Kidney epithelial cell (primary cell): ENCODE measurements at regions not wholly inside any gene's neighbourhood (a gene's known extent, or its start where the extent isn't known, plus 50 kb on each side); places are given as distances from the start of the nearest gene placed in this dataset.
"Not testable (repeated sequence)": the region's sequence is repeated elsewhere in the genome, so short reads cannot be mapped to it uniquely, and the experiment has no call there.

ENCODE experiments used
- DNase-seq: peaks from one replicate; pipeline ENCODE4 v3.0.0-alpha.2; 2010; ENCODE audit warnings: low read depth
- H3K27me3 ChIP-seq: 2 replicates; pipeline ENCODE4 v1.6.0; 2011; ENCODE audit warnings: low read length; ENCODE audit not compliant: control insufficient read depth, insufficient read depth
- H3K36me3 ChIP-seq: 2 replicates; pipeline ENCODE4 v1.5.1; 2011; ENCODE audit warnings: low read length; ENCODE audit not compliant: control insufficient read depth, insufficient read depth
- H3K4me3 ChIP-seq: 2 replicates; pipeline ENCODE4 v1.5.1; 2011; ENCODE audit warnings: low read depth, mild to moderate bottlenecking, control low read depth, low read length
- TF ChIP-seq, protein P1 (sequence below): IDR thresholded peaks from 2 replicates; pipeline ENCODE4 v1.5.1; 2011; ENCODE audit warnings: mild to moderate bottlenecking, moderate library complexity, low read length, control low read depth, inconsistent platforms; ENCODE audit not compliant: insufficient read depth, poor library complexity, severe bottlenecking

DNA sequence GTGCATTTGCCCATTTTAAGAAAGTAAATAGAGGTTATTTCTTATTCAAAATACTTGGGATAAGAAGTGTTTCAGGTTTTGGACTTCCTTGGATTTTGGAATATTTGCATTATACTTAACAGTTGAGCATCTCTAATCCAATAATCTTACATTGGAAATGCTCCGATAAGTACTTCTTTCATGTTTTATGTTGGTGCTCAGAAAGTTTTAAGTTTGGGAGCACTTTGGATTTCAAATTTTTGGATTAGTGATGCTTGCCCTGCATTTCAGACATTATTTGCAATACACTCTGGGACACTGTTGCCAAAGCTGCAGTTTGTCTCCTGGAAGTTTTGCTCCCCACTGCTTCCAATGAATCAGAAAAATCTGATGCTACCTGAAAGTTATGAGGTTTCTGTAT, 691.9 kb upstream of the SLITRK6 start:
- no peak for DNase-seq
- no peaks in the 10 kb centered on the region for H3K36me3 ChIP-seq
- TF ChIP-seq, protein P1, sequence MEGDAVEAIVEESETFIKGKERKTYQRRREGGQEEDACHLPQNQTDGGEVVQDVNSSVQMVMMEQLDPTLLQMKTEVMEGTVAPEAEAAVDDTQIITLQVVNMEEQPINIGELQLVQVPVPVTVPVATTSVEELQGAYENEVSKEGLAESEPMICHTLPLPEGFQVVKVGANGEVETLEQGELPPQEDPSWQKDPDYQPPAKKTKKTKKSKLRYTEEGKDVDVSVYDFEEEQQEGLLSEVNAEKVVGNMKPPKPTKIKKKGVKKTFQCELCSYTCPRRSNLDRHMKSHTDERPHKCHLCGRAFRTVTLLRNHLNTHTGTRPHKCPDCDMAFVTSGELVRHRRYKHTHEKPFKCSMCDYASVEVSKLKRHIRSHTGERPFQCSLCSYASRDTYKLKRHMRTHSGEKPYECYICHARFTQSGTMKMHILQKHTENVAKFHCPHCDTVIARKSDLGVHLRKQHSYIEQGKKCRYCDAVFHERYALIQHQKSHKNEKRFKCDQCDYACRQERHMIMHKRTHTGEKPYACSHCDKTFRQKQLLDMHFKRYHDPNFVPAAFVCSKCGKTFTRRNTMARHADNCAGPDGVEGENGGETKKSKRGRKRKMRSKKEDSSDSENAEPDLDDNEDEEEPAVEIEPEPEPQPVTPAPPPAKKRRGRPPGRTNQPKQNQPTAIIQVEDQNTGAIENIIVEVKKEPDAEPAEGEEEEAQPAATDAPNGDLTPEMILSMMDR = no peak
- no peak overlapping the region for H3K4me3 ChIP-seq
- H3K27me3 ChIP-seq = no peaks in the 10 kb centered on the region

DNA sequence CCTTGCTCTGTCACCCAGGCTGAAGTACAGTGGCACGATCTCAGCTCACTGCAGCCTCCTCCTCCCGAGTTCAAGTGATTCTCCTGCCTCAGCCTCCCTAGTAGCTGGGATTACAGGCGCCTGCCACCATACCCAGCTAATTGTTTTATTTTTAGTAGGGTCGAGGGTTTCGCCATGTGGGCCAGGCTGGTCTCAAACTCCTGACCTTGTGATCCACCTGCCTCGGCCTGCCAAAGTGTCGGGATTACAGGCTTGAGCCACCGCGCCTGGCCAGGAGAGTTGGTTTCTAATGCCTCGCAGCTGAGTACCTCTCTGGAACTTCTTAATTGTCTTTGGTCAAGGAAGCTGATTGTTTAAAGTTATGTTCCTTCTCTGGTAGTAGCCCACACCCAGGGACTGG, 702.7 kb upstream of the SLITRK6 start:
- H3K27me3 ChIP-seq, H3K4me3 ChIP-seq, H3K36me3 ChIP-seq, DNase-seq: not testable (repeated sequence)

DNA sequence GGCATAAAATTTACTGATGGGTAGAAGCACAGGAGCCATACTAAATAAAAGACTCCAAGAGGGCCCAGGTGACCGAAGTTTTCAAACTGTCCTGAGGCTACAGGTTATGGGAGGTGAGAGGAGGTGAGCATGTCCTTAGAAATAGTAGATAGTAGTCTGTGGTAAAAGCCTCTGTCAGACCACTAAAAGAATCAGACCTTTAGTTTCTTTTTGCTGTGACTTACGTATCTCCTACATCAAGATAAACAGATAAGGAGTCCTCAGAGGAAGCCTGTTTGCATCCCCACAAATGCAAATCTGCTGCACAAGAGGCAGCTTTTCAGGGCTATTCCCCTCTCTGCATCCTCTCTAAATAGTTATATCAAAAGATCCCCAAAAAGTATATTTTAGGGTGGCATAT, 711.6 kb upstream of the SLITRK6 start:
- TF ChIP-seq, protein P1 = no peak
- no peak for DNase-seq
- Histone ChIP-seq H3K4me3 (no peak overlapping the region), H3K27me3 (no peaks in the 10 kb centered on the region), H3K36me3 (no peaks in the 10 kb centered on the region)

DNA sequence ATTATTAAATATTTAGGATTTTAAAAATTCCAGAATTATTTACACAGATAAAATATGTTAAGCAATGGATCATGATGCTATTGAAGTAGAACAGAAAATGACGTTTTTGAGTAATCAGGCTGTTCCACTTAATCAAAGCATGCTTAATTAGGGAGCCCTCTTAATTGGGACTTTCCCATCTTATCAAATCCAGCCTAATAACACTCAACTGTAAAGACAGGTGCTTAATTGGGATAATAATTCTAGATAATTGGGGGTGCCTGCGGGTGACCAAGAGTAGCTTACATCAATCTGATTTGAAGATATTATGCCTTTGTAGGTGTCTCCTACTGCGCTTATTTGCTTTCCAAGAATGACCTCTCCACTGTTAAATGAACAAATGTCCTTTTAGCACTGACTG, 742.2 kb upstream of the SLITRK6 start:
- Histone ChIP-seq H3K4me3 (no peak overlapping the region), H3K27me3 (no peaks in the 10 kb centered on the region), H3K36me3 (no peaks in the 10 kb centered on the region)
- TF ChIP-seq, protein P1 = no peak
- DNase-seq = no peak

DNA sequence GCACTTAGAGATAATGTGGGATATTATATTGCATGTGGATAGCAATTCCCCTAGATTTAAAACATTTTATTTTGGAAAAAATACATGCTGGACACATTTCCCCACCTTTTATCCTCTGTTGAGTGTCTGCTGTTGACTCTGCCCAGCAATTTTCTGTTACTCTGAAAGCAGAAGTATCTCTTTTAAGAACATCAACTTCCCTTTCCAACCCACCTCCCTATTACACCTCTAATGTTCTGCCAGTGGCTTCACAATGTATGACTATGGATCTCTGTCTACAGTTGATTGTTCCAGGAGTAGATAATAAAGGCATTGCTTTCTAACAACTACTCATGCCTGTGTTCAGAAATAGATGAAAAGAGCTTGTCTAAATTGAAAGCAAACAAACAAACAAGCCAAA, 754.8 kb upstream of the SLITRK6 start:
- Histone ChIP-seq H3K36me3 (no peaks in the 10 kb centered on the region), H3K27me3 (no peaks in the 10 kb centered on the region), H3K4me3 (no peak overlapping the region)
- TF ChIP-seq, protein P1 = no peak
- DNase-seq = no peak

DNA sequence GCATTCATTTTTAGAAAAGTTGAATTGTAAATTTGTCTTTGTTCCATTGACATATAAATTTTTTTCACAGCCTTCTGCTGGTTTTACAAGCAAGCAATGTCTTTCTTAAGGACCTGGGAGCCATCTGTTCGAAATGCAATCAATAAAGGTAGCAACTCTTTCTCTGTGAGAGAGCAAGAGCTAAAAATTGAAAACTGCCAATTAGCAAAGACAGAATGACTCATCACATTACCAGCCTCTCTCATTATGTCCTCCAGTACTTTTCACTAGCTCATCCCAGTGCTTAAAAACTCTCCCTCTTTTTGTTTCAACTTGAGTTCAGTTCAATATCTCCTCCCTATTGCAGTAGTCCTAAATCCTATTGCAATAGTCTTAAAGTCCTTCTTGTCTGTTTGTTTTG, 760.7 kb upstream of the SLITRK6 start:
- H3K36me3 ChIP-seq = no peaks in the 10 kb centered on the region
- H3K4me3 ChIP-seq = no peak overlapping the region
- TF ChIP-seq, protein P1 = no peak
- no peak for DNase-seq
- no peaks in the 10 kb centered on the region for H3K27me3 ChIP-seq

DNA sequence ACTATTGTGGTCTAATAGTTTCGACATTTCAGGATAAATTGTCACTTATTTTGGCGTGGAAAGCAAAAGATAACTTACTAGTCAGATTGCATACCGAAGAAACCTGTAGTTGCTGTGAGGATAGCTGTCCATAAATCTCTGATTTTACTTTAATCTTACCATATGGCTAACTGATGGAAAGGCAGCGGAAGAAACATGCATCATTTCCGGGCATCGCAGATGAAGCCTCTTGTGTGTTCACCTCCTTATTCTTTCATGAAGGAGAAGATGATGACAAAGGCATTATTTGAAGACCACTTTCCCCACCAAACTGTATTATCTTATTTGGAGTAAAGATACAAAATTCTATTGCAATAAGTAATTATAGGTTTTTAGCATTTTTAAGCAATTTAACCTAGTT, 763.6 kb upstream of the SLITRK6 start:
- DNase-seq = no peak
- TF ChIP-seq, protein P1 = no peak

More for the DNA sequence above, 763.6 kb upstream of the SLITRK6 start:
- Histone ChIP-seq H3K4me3 (no peak overlapping the region), H3K36me3 (no peaks in the 10 kb centered on the region), H3K27me3 (no peaks in the 10 kb centered on the region)
